ENCODE measurements at regions not wholly inside any gene's neighbourhood (a gene's known extent, or its start where the extent isn't known, plus 50 kb on each side); places are given as distances from the start of the nearest gene placed in this dataset.

DNA sequence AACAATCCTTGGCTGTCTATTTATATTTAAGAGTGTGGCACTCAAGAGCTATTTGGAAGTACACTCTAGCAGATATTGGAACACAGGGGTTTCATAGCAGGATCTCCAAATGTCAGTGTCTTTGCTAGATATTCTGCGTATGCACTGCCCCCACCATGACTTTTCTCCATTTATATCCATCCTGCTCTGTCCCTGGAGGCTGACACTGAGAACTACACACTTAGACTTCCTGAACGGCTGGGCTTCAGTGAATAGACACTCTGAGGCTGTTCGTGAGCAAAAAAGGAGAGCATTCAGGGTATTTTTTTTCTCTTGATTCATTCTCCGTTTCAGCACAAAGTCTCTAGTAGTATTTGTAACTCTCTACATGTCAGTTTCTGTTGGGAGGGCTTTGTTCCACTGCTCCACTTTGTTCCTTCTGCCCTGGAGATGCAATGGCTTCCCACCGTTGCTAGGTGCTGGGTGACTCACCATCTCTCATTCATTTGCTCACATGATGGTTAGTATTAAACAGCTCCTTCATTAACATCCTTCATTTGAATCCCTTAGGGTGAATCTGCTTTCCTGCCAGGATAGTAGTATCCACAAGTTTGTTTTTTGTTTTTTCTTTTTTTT lies 155.9 kb upstream of the SLC13A1 start:
- TF ChIP-seq, protein P1, sequence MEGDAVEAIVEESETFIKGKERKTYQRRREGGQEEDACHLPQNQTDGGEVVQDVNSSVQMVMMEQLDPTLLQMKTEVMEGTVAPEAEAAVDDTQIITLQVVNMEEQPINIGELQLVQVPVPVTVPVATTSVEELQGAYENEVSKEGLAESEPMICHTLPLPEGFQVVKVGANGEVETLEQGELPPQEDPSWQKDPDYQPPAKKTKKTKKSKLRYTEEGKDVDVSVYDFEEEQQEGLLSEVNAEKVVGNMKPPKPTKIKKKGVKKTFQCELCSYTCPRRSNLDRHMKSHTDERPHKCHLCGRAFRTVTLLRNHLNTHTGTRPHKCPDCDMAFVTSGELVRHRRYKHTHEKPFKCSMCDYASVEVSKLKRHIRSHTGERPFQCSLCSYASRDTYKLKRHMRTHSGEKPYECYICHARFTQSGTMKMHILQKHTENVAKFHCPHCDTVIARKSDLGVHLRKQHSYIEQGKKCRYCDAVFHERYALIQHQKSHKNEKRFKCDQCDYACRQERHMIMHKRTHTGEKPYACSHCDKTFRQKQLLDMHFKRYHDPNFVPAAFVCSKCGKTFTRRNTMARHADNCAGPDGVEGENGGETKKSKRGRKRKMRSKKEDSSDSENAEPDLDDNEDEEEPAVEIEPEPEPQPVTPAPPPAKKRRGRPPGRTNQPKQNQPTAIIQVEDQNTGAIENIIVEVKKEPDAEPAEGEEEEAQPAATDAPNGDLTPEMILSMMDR (IDR thresholded peaks at IDR 0.05) = no peak
- no peaks in the 10 kb centered on the region for H3K4me1 Mint-ChIP-seq (ENCODE audit: low read depth)
- DNase-seq = no peak
- no peaks in the 10 kb centered on the region for H3K36me3 Mint-ChIP-seq (ENCODE audit: low read depth)
- no peak for ATAC-seq
- ChIA-PET POLR2A (no interaction called here), CTCF (no interaction called here)
- no peak overlapping the region for H3K27ac Mint-ChIP-seq
- H3K4me3 Mint-ChIP-seq = no peak overlapping the region
- intact Hi-C loops (cut with micrococcal nuclease) = no loop called here
- no peaks in the 10 kb centered on the region for H3K9me3 Mint-ChIP-seq
- no peaks in the 10 kb centered on the region for H3K27me3 Mint-ChIP-seq

DNA sequence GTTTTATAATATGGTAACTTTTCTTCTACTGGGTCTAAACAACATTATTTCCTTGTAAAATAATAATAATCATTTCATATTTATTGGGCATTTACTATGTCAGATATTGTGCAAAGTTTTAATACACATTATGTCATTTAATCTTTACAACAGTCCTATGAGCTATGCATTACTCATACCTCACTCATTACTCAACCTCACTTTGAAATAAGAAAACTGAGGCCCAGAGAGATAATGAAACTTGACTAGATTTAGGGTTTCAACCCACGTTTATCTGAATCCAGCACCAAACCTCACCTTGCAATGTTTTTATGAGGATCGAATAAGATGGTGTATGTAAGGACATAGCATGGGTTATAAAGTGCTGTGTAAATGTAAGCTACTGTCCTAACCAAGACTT lies 153.2 kb upstream of the SLC13A1 start:
- Mint-ChIP-seq H3K9me3 (no peaks in the 10 kb centered on the region), H3K27me3 (no peaks in the 10 kb centered on the region), H3K4me3 (no peak overlapping the region), H3K27ac (no peak overlapping the region), H3K36me3 (ENCODE audit: low read depth) (no peaks in the 10 kb centered on the region), H3K4me1 (ENCODE audit: low read depth) (no peaks in the 10 kb centered on the region)
- no peak for DNase-seq
- ATAC-seq = no peak
- intact Hi-C loops (cut with micrococcal nuclease) = no loop called here
- CTCF ChIA-PET = interaction anchor here (1.9 kb wide), 1 partner anchor 15 kb away, joined by 5 read pairs; no protein-coding TSS in a partner anchor
- TF ChIP-seq, protein P1 (IDR thresholded peaks at IDR 0.05) = no peak
- POLR2A ChIA-PET = no interaction called here

- Mint-ChIP-seq H3K4me1 (ENCODE audit: low read depth) (no peaks in the 10 kb centered on the region), H3K27me3 (no peaks in the 10 kb centered on the region), H3K9me3 (no peaks in the 10 kb centered on the region), H3K27ac (no peak overlapping the region), H3K36me3 (ENCODE audit: low read depth) (no peaks in the 10 kb centered on the region), H3K4me3 (no peak overlapping the region)
- intact Hi-C loops (cut with micrococcal nuclease) = no loop called here
- CTCF ChIA-PET = no interaction called here
- DNase-seq (no peak), ATAC-seq (no peak)
- POLR2A ChIA-PET = no interaction called here
- TF ChIP-seq, protein P1 (IDR thresholded peaks at IDR 0.05) = no peak
Measured at GRCh38 chr7:123351516-123352505, 152.0 kb upstream of the SLC13A1 start.

DNA sequence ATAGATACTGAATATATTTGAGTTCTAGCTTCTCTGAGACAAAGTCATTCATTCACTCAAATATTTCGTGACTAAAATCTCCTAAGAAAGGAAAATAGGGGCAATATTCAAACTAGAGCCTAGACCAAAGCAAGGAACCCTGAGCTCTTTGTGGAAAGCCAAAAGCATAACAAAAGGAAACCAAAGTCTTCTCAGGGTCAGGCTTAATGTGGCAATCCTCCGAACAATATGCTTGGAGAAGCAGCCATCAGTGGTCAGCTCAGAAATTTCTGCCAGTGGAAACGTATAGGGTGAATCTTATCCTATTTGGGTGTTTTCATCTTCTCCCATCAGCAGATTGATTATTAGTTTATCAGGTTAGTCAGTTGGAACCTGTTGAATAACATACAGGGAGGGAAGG lies 151.3 kb upstream of the SLC13A1 start:
- no peaks in the 10 kb centered on the region for H3K4me1 Mint-ChIP-seq (ENCODE audit: low read depth)
- ChIA-PET POLR2A (no interaction called here), CTCF (no interaction called here)
- H3K27me3 Mint-ChIP-seq = no peaks in the 10 kb centered on the region
- ATAC-seq = no peak
- no peak overlapping the region for H3K27ac Mint-ChIP-seq
- no peak for DNase-seq
- intact Hi-C loops (cut with micrococcal nuclease) = no loop called here
- no peak overlapping the region for H3K4me3 Mint-ChIP-seq
- TF ChIP-seq, protein P1 (IDR thresholded peaks at IDR 0.05) = no peak
- H3K9me3 Mint-ChIP-seq = no peaks in the 10 kb centered on the region
- no peaks in the 10 kb centered on the region for H3K36me3 Mint-ChIP-seq (ENCODE audit: low read depth)

- CTCF ChIA-PET = no interaction called here
- TF ChIP-seq, protein P1 (IDR thresholded peaks at IDR 0.05) = no peak
- Mint-ChIP-seq H3K4me3 (no peak overlapping the region), H3K27me3 (no peaks in the 10 kb centered on the region), H3K9me3 (peaks cover 3% of the 10 kb centered on the region), H3K36me3 (ENCODE audit: low read depth) (no peaks in the 10 kb centered on the region), H3K27ac (no peak overlapping the region), H3K4me1 (ENCODE audit: low read depth) (no peaks in the 10 kb centered on the region)
- intact Hi-C loops (cut with micrococcal nuclease) = no loop called here
- ATAC-seq (no peak), DNase-seq (no peak)
- POLR2A ChIA-PET = no interaction called here
Measured at GRCh38 chr7:123348690-123349089, 148.9 kb upstream of the SLC13A1 start.

Data from activated CD8-positive, alpha-beta T cell treated with anti-CD3 and anti-CD28 coated beads for 36 hours (primary cell).